ENCODE measurements at regions not wholly inside any gene's neighbourhood (a gene's known extent, or its start where the extent isn't known, plus 50 kb on each side); places are given as distances from the start of the nearest gene placed in this dataset.

- TF ChIP-seq ZBTB3 (CRISPR knock-in tag; IDR thresholded peaks at IDR 0.05; ENCODE audit: borderline replicate concordance, low read depth) (no peak), IKZF5 (CRISPR knock-in tag; IDR thresholded peaks at IDR 0.05) (no peak), KLF11 (CRISPR knock-in tag; IDR thresholded peaks at IDR 0.05) (no peak), JARID2 (CRISPR knock-in tag; IDR thresholded peaks at IDR 0.05; ENCODE audit: insufficient replicate concordance) (no peak), HNRNPLL (IDR thresholded peaks at IDR 0.05; ENCODE audit: low read depth, low read length, poor library complexity, severe bottlenecking) (no peak), SP4 (CRISPR knock-in tag; IDR thresholded peaks at IDR 0.05) (no peak), MEF2D (CRISPR knock-in tag; IDR thresholded peaks at IDR 0.05) (no peak), ZNF841 (CRISPR knock-in tag; IDR thresholded peaks at IDR 0.05; ENCODE audit: borderline replicate concordance) (no peak), ZNF18 (CRISPR knock-in tag; IDR thresholded peaks at IDR 0.05; ENCODE audit: insufficient replicate concordance) (no peak), AKAP8 (CRISPR knock-in tag; IDR thresholded peaks at IDR 0.05) (no peak)
Measured at GRCh38 chr13:59445812-59446211, 717.9 kb downstream of the DIAPH3 start (continued).

GRCh38 chr13:59446391-59446790 lies 717.3 kb downstream of the DIAPH3 start:
- no TSS peak for BruUV-seq (replicated peaks)
- no peaks in the 10 kb centered on the region for H3K9me3 ChIP-seq (ENCODE audit: low read length)
- no peak overlapping the region for H3K4me2 ChIP-seq (ENCODE audit: low read depth, low read length)
- CTCF ChIA-PET (ENCODE audit: low intra/inter-chr PET ratio, low total read pairs), result no interaction called here
- H4K20me1 ChIP-seq (ENCODE audit: insufficient read depth, low read length), result no peaks in the 10 kb centered on the region
- POLR2A ChIA-PET, result no interaction called here
- H3K4me3 ChIP-seq (replicated peaks in 1 of 3; ENCODE audit: insufficient read depth in 1 of 3, low read depth in 2 of 3, low read length in 3 of 3), result no peak overlapping the region
- no peak for DNase-seq (ENCODE audit: low spot score)
- H3K27me3 ChIP-seq (ENCODE audit: control insufficient read depth in 1 of 2, insufficient read depth in 2 of 2, low read length in 2 of 2), result no peaks in the 10 kb centered on the region; a peak in 1 of 5 replicates
- TF ChIP-seq MAFK (conservative IDR thresholded peaks at IDR 0.05 in 1 of 2, IDR thresholded peaks at IDR 0.05 in 1 of 2; ENCODE audit: low read length in 2 of 2) (peak; percentile 63 to 68), PBX2 (CRISPR knock-in tag; IDR thresholded peaks at IDR 0.05) (no peak), MAFF (IDR thresholded peaks at IDR 0.05; ENCODE audit: low read depth, low read length) (peak; percentile 63)
- no peak for FAIRE-seq
- no peaks in the 10 kb centered on the region for H3K4me1 ChIP-seq (ENCODE audit: insufficient read depth, low read length)
- H3K9ac ChIP-seq (ENCODE audit: insufficient read depth, low read depth, low read length), result no peak overlapping the region
- H3K27ac ChIP-seq (ENCODE audit: extremely low read length, insufficient read depth, low read length), result no peak overlapping the region
- intact Hi-C loops (cut with micrococcal nuclease; ENCODE audit: unreplicated experiment) (no loop called here), in situ Hi-C loops (cut with HindIII; ENCODE audit: extremely low pct_ligation_motif_present, low pct_unique_long_range_greater_than_20kb) (no loop called here)
- no peaks in the 10 kb centered on the region for H3K79me2 ChIP-seq (ENCODE audit: insufficient read depth, low read length)
- no peak overlapping the region for H2AFZ ChIP-seq (ENCODE audit: low read length)
- no peak for ATAC-seq
- H3K36me3 ChIP-seq (replicated peaks in 1 of 2; ENCODE audit: control insufficient read depth in 1 of 2, insufficient read depth in 2 of 2, low read length in 2 of 2), result no peaks in the 10 kb centered on the region
- 39% methylated on average over 5 of the region's 5 CpGs for WGBS (ENCODE audit: low lambda C conversion rate)

Measured in HepG2 (cell line).